Keratinocyte (primary cell): ENCODE measurements at regions not wholly inside any gene's neighbourhood (a gene's known extent, or its start where the extent isn't known, plus 50 kb on each side); places are given as distances from the start of the nearest gene placed in this dataset.

Source experiments
- DNase-seq: peaks from one replicate; pipeline ENCODE4 v3.0.0-alpha.2; 2011; ENCODE audit warnings: low read depth, missing footprints, low spot score
- FAIRE-seq: peaks from 2 replicates; lab custom pipeline; 2011; peaks lifted over from hg19 to GRCh38; lab: Jason Lieb, UNC
- H2AFZ ChIP-seq: 2 replicates; pipeline ENCODE4 v1.6.0; 2012; ENCODE audit warnings: low read length, control low read depth, inconsistent platforms; ENCODE audit not compliant: control insufficient read depth
- H3K27ac ChIP-seq: 2 replicates; pipeline ENCODE4 v1.5.1; 2011; ENCODE audit warnings: low read length; ENCODE audit not compliant: control insufficient read depth, insufficient read depth
- H3K27me3 ChIP-seq: 3 replicates; pipeline ENCODE4 v1.6.0; 2011; ENCODE audit warnings: low read length; ENCODE audit not compliant: control insufficient read depth, insufficient read depth; ENCODE audit errors: extremely low read depth
- H3K36me3 ChIP-seq, 2 experiments: 2 replicates in 1 of 2; 3 replicates in 1 of 2; pipeline ENCODE4 v1.5.1; 2011; ENCODE audit warnings: low read length in 2 of 2, mild to moderate bottlenecking in 1 of 2; ENCODE audit not compliant: control insufficient read depth in 2 of 2, insufficient read depth in 2 of 2; ENCODE audit errors: extremely low read depth in 1 of 2
- H3K4me1 ChIP-seq: 3 replicates; pipeline ENCODE4 v1.5.1; 2011; ENCODE audit warnings: low read length; ENCODE audit not compliant: control insufficient read depth, insufficient read depth; ENCODE audit errors: extremely low read depth
- H3K4me2 ChIP-seq: 3 replicates; pipeline ENCODE4 v1.6.0; 2011; ENCODE audit warnings: low read depth, low read length; ENCODE audit not compliant: control insufficient read depth, insufficient read depth; ENCODE audit errors: extremely low read depth
- H3K4me3 ChIP-seq, 3 experiments: fragments of 200-600 bp in 1 of 3; sonication (generic) in 1 of 3; 2 replicates in 2 of 3; 3 replicates in 1 of 3; pipeline ENCODE4 v1.5.1; 2011 to 2016; ENCODE audit warnings: low read length in 3 of 3, mild to moderate bottlenecking in 3 of 3, control low read depth in 2 of 3, inconsistent platforms in 1 of 3, low read depth in 1 of 3, mixed read lengths in 1 of 3, mixed run types in 1 of 3, moderate library complexity in 1 of 3; ENCODE audit not compliant: control insufficient read depth in 2 of 3, insufficient read depth in 2 of 3; ENCODE audit errors: extremely low read depth in 1 of 3
- H3K79me2 ChIP-seq: 2 replicates; pipeline ENCODE4 v1.6.0; 2012; ENCODE audit warnings: low read length; ENCODE audit not compliant: control insufficient read depth, insufficient read depth
- H3K9ac ChIP-seq: 3 replicates; pipeline ENCODE4 v1.6.0; 2011; ENCODE audit warnings: low read length; ENCODE audit not compliant: control insufficient read depth, insufficient read depth; ENCODE audit errors: extremely low read depth
- H3K9me1 ChIP-seq: 3 replicates; pipeline ENCODE4 v1.6.0; 2011; ENCODE audit warnings: low read length; ENCODE audit not compliant: control insufficient read depth, insufficient read depth; ENCODE audit errors: extremely low read depth
- H3K9me3 ChIP-seq: 2 replicates; pipeline ENCODE4 v1.5.1; 2012; ENCODE audit warnings: low read depth, low read length; ENCODE audit not compliant: control insufficient read depth
- H4K20me1 ChIP-seq: 3 replicates; pipeline ENCODE4 v1.6.0; 2011; ENCODE audit warnings: low read length; ENCODE audit not compliant: control insufficient read depth, insufficient read depth; ENCODE audit errors: extremely low read depth
- CTCF ChIP-seq, 3 experiments: IDR thresholded peaks in 1 of 3; conservative IDR thresholded peaks in 1 of 3; optimal IDR thresholded peaks in 1 of 3; 2 replicates in 2 of 3; 3 replicates in 1 of 3; pipeline versions ENCODE3 to v1.5.1; 2011; ENCODE audit warnings: low read length in 3 of 3, mild to moderate bottlenecking in 3 of 3, moderate library complexity in 2 of 3, control low read depth in 1 of 3, inconsistent platforms in 1 of 3; ENCODE audit not compliant: insufficient read depth in 2 of 3; ENCODE audit errors: extremely low read depth in 1 of 3
- EZH2 ChIP-seq: IDR thresholded peaks from one replicate; pipeline ENCODE4 v1.6.1; 2012; ENCODE audit warnings: inconsistent platforms, mild to moderate bottlenecking, low read length, moderate library complexity
- dilution Hi-C: fragments of 300-500 bp; cut with MboI; formaldehyde crosslinking; loops from one replicate; pipeline ENCODE4 v1.7.0; 2020; ENCODE audit warnings: low sequenced_read_pairs; ENCODE audit not compliant: extremely low pct_ligation_motif_present

- dilution Hi-C loops, result no loop called here
- FAIRE-seq, result no peak
- H3K9me1 ChIP-seq, result no peaks in the 10 kb centered on the region
- H4K20me1 ChIP-seq, result no peaks in the 10 kb centered on the region
- no peak for DNase-seq
- no peaks in the 10 kb centered on the region for H3K36me3 ChIP-seq
- TF ChIP-seq CTCF (optimal IDR thresholded peaks at IDR 0.05 in 1 of 3, IDR thresholded peaks at IDR 0.05 in 1 of 3, conservative IDR thresholded peaks at IDR 0.05 in 1 of 3; ENCODE audit: extremely low read depth in 1 of 3, insufficient read depth in 2 of 3, low read length in 3 of 3) (no peak), EZH2 (no peak)
- no peak overlapping the region for H3K9ac ChIP-seq
- peaks cover 2% of the 10 kb centered on the region for H3K9me3 ChIP-seq
- no peaks in the 10 kb centered on the region for H3K27me3 ChIP-seq
- H3K4me1 ChIP-seq, result no peaks in the 10 kb centered on the region
- H3K79me2 ChIP-seq, result no peaks in the 10 kb centered on the region
- no peak overlapping the region for H3K4me2 ChIP-seq
- H3K27ac ChIP-seq, result no peak overlapping the region
- H2AFZ ChIP-seq, result no peak overlapping the region
- no peak overlapping the region for H3K4me3 ChIP-seq
These were observed 189.5 kb upstream of the SLC10A2 start for GRCh38 chr13:103255587-103256301.

- DNase-seq, result no peak
- Histone ChIP-seq H3K9ac (no peak overlapping the region), H3K4me2 (no peak overlapping the region), H3K4me1 (no peaks in the 10 kb centered on the region), H3K9me1 (no peaks in the 10 kb centered on the region), H2AFZ (no peak overlapping the region), H3K79me2 (no peaks in the 10 kb centered on the region), H3K27me3 (no peaks in the 10 kb centered on the region), H4K20me1 (no peaks in the 10 kb centered on the region), H3K9me3 (peaks cover 2% of the 10 kb centered on the region), H3K27ac (no peak overlapping the region), H3K36me3 (no peaks in the 10 kb centered on the region), H3K4me3 (no peak overlapping the region)
- FAIRE-seq, result no peak
- dilution Hi-C loops, result no loop called here
- TF ChIP-seq EZH2, result no peak
- TF ChIP-seq CTCF (optimal IDR thresholded peaks at IDR 0.05 in 1 of 3, IDR thresholded peaks at IDR 0.05 in 1 of 3, conservative IDR thresholded peaks at IDR 0.05 in 1 of 3; ENCODE audit: extremely low read depth in 1 of 3, insufficient read depth in 2 of 3, low read length in 3 of 3), result no peak
These were observed 183.9 kb upstream of the SLC10A2 start for GRCh38 chr13:103250071-103250470.
